ENCODE measurements at regions not wholly inside any gene's neighbourhood (a gene's known extent, or its start where the extent isn't known, plus 50 kb on each side); places are given as distances from the start of the nearest gene placed in this dataset.

- no peak for TF ChIP-seq ZNF462 (CRISPR knock-in tag; IDR thresholded peaks at IDR 0.05)
- no peak for TF ChIP-seq CREB1 (CRISPR knock-in tag; IDR thresholded peaks at IDR 0.05; ENCODE audit: low read depth)
- no peak for TF ChIP-seq ZNF331 (CRISPR knock-in tag; IDR thresholded peaks at IDR 0.05; ENCODE audit: low read depth)
- no peak for TF ChIP-seq JUNB (IDR thresholded peaks at IDR 0.05; ENCODE audit: unreplicated experiment)
Measured at GRCh38 chr6:142518126-142518525, 216.3 kb downstream of the ADGRG6 start (continued).

- no peak for DNase-seq (ENCODE audit: low spot score)
- Histone ChIP-seq H4K20me1 (replicated peaks; ENCODE audit: insufficient read depth) (no peaks in the 10 kb centered on the region), H3K27ac (ENCODE audit: low read depth) (no peak overlapping the region), H3F3A (replicated peaks; ENCODE audit: low read depth) (no peaks in the 10 kb centered on the region), H3K27me3 (ENCODE audit: insufficient read depth) (no peaks in the 10 kb centered on the region), H3K79me2 (replicated peaks; ENCODE audit: insufficient read depth) (no peaks in the 10 kb centered on the region), H3K4me1 (ENCODE audit: insufficient read depth) (no peaks in the 10 kb centered on the region), H2AFZ (peak overlapping the region; percentile 56), H3K9me2 (ENCODE audit: insufficient read depth) (peaks cover 10% of the 10 kb centered on the region), H3K36me3 (ENCODE audit: insufficient read depth) (no peaks in the 10 kb centered on the region), H3K4me3 (no peak overlapping the region), H3K4me2 (no peak overlapping the region)
- ATAC-seq = no peak
- H3K27ac Mint-ChIP-seq = no peak overlapping the region
- no peak for TF ChIP-seq STAT1 (IDR thresholded peaks at IDR 0.05; ENCODE audit: unreplicated experiment)
- H3K4me3 Mint-ChIP-seq = no peak overlapping the region
- peaks cover 17% of the 10 kb centered on the region; the same call in 2 of the 3 replicates for H3K9me3 Mint-ChIP-seq
- H3K27me3 Mint-ChIP-seq (ENCODE audit: insufficient read depth, low read depth, poor library complexity) = no peaks in the 10 kb centered on the region
- H3K4me1 Mint-ChIP-seq = no peaks in the 10 kb centered on the region; the same call in 1 of the 3 replicates
- H3K36me3 Mint-ChIP-seq (ENCODE audit: low read depth) = 0 out of 3 replicates have a peak, but pooled peaks cover 4% of the 10 kb centered on the region
Measured at GRCh38 chr6:142518761-142519160, 217.0 kb downstream of the ADGRG6 start.
